ENCODE measurements at regions not wholly inside any gene's neighbourhood (a gene's known extent, or its start where the extent isn't known, plus 50 kb on each side); places are given as distances from the start of the nearest gene placed in this dataset.

- TF ChIP-seq CTCF (IDR thresholded peaks at IDR 0.05): no peak
- TF ChIP-seq POLR2A (IDR thresholded peaks at IDR 0.05): no peak
These were observed 496.3 kb upstream of the GRIA1 start for GRCh38 chr5:152994033-152994680.
